Breast epithelium (tissue), 4 donors: ENCODE measurements at regions not wholly inside any gene's neighbourhood (a gene's known extent, or its start where the extent isn't known, plus 50 kb on each side); places are given as distances from the start of the nearest gene placed in this dataset.

Experiments
- DNase-seq, 2 donors: peaks; one replicate each; pipeline ENCODE4 v3.0.0-alpha.2; 2019; ENCODE audit warnings: low spot score in 2 of 2
- H3K27ac ChIP-seq, 2 donors: fragments of 200-600 bp; sonication (generic) in 1 of 2; one replicate each; pipeline ENCODE4 v1.5.1; 2016 to 2019; ENCODE audit warnings: mild to moderate bottlenecking in 1 of 2
- H3K27me3 ChIP-seq, 2 donors: fragments of 200-600 bp; sonication (generic) in 1 of 2; one replicate each; pipeline versions ENCODE4 v1.5.1 to v1.6.0; 2017 to 2019; ENCODE audit warnings: control low read depth in 1 of 2, mild to moderate bottlenecking in 1 of 2
- H3K36me3 ChIP-seq: fragments of 200-600 bp; one replicate; pipeline ENCODE4 v1.5.1; 2019
- H3K4me1 ChIP-seq, 2 donors: fragments of 200-600 bp; sonication (generic); one replicate each; pipeline ENCODE4 v1.5.1; 2016 to 2019; ENCODE audit warnings: control low read depth in 1 of 2
- H3K4me3 ChIP-seq, 3 donors: fragments of 200-600 bp; sonication (generic); 1 replicate in 2 of 3; 2 replicates in 1 of 3; pipeline ENCODE4 v1.5.1; 2016 to 2019; ENCODE audit warnings: mild to moderate bottlenecking in 3 of 3, moderate library complexity in 2 of 3
- H3K9me3 ChIP-seq, 2 donors: fragments of 200-600 bp; sonication (generic) in 1 of 2; one replicate each; pipeline ENCODE4 v1.5.1; 2016 to 2019; ENCODE audit warnings: control low read depth in 1 of 2
- POLR2A ChIP-seq: fragments of 450-650 bp; IDR thresholded peaks from one replicate; pipeline ENCODE4 v1.6.1; 2016; ENCODE audit warnings: antibody characterized with exemption, mild to moderate bottlenecking, moderate library complexity
- POLR2AphosphoS5 ChIP-seq, 3 donors: sonication (generic); formaldehyde crosslinking; IDR thresholded peaks; one replicate each; pipeline ENCODE4 v1.6.1; 2017; ENCODE audit warnings: antibody characterized with exemption in 3 of 3
- intact Hi-C: fragments of 100-400 bp; cut with DNase I; formaldehyde crosslinking; loops from one replicate; pipeline ENCODE4 v1.15.1; 2023; ENCODE audit warnings: low total_unique reads
- TF ChIP-seq, protein P1 (sequence below), 3 donors: fragments of 450-650 bp; IDR thresholded peaks; one replicate each; pipeline ENCODE4 v1.5.1; 2016 to 2017; ENCODE audit warnings: antibody characterized with exemption in 3 of 3, mild to moderate bottlenecking in 3 of 3, moderate library complexity in 3 of 3

DNA sequence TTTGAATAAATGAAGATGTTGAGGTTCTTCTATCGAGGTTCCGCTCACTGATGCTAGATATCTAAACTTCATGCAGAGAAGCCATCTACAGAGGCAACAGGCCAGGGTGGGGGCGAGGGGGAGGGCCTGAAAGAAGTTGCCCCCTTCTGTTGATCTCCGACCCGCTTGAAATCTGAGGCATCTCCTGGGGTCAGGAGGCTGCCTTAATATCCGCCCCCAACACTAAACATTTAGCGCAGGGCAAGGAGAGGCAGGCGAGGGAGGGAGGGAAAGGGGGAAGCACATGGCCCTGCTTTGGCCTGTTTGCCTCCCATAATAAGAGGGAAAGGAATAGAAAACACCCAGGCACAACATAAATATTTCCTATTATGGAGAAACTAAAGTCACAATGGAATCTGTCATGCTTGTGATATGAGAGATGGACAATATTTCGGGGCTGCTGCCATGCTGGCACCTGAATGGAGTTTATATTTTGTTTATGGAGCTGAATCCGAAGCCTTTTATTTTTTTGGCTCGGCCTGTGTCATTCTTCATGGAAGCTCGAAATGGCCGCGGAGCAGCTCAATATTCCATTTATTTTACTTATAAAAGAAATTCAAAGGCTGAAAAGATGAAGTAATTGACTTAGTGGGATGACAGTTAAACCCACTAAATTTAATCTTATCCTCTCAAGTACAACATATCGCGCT lies 221.1 kb downstream of the INSIG2 start:
- Histone ChIP-seq H3K4me1 (no peaks in the 10 kb centered on the region), H3K27ac (no peak overlapping the region), H3K27me3 (peaks cover 0 to 10% of the 10 kb centered on the region in 2 donors), H3K4me3 (peak overlapping the region; percentile 60 to 75 (median 61)), H3K9me3 (no peaks in the 10 kb centered on the region), H3K36me3 (no peaks in the 10 kb centered on the region)
- TF ChIP-seq, protein P1, sequence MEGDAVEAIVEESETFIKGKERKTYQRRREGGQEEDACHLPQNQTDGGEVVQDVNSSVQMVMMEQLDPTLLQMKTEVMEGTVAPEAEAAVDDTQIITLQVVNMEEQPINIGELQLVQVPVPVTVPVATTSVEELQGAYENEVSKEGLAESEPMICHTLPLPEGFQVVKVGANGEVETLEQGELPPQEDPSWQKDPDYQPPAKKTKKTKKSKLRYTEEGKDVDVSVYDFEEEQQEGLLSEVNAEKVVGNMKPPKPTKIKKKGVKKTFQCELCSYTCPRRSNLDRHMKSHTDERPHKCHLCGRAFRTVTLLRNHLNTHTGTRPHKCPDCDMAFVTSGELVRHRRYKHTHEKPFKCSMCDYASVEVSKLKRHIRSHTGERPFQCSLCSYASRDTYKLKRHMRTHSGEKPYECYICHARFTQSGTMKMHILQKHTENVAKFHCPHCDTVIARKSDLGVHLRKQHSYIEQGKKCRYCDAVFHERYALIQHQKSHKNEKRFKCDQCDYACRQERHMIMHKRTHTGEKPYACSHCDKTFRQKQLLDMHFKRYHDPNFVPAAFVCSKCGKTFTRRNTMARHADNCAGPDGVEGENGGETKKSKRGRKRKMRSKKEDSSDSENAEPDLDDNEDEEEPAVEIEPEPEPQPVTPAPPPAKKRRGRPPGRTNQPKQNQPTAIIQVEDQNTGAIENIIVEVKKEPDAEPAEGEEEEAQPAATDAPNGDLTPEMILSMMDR (IDR thresholded peaks at IDR 0.05) = no peak
- TF ChIP-seq POLR2AphosphoS5 (IDR thresholded peaks at IDR 0.05) (no peak), POLR2A (no peak)
- intact Hi-C loops = no loop called here
- no peak for DNase-seq

DNA sequence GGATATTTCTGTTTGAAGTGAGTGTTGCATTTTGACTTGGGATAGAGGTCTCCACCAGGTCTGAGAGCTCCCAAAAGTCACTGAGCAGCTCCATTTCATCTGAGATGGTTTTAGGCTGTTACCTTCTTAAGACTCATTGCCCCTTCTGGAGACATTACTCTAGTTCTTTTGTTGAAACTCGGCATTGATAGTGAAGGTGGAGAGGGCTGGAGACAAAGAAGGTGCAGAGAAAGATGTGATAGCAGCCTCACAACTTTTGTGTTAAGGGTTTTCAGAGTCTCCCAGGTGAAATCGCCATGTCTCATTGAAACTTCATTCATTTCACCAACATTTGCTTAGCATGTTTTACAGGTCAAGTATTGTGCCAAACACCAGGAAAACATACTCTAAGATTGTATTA lies 219.6 kb downstream of the INSIG2 start:
- Histone ChIP-seq H3K27me3 (peaks cover 0 to 10% of the 10 kb centered on the region in 2 donors), H3K36me3 (no peaks in the 10 kb centered on the region), H3K27ac (no peak overlapping the region), H3K9me3 (no peaks in the 10 kb centered on the region), H3K4me3 (no peak overlapping the region), H3K4me1 (no peaks in the 10 kb centered on the region)
- TF ChIP-seq, protein P1 (IDR thresholded peaks at IDR 0.05) = no peak
- intact Hi-C loops = no loop called here
- no peak for DNase-seq

DNA sequence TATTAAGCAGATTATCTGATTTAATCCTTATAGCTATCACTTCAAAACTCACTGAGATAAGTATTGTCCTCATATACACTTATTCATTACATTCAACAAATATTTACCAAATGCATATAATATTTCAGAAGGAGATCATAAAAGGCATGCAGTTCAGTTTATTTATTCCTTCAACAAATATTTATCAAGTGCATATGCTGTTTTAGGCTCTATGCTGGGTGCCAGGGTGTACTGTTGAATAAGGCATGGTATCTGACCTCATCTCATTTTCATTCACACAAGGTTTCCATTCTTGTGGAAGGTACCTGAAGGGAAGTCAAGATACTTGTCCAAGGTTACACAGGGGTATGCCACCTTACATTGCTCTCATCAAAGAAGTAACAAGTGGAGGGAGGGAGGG lies 213.0 kb downstream of the INSIG2 start:
- Histone ChIP-seq H3K36me3 (no peaks in the 10 kb centered on the region), H3K4me1 (no peaks in the 10 kb centered on the region), H3K9me3 (no peaks in the 10 kb centered on the region), H3K27ac (no peak overlapping the region), H3K27me3 (peaks cover 0 to 5% of the 10 kb centered on the region in 2 donors), H3K4me3 (no peak overlapping the region)
- TF ChIP-seq, protein P1 (IDR thresholded peaks at IDR 0.05) = no peak
- TF ChIP-seq POLR2AphosphoS5 (IDR thresholded peaks at IDR 0.05) = no peak
- TF ChIP-seq POLR2A = no peak
- intact Hi-C loops = no loop called here
- DNase-seq = no peak

DNA sequence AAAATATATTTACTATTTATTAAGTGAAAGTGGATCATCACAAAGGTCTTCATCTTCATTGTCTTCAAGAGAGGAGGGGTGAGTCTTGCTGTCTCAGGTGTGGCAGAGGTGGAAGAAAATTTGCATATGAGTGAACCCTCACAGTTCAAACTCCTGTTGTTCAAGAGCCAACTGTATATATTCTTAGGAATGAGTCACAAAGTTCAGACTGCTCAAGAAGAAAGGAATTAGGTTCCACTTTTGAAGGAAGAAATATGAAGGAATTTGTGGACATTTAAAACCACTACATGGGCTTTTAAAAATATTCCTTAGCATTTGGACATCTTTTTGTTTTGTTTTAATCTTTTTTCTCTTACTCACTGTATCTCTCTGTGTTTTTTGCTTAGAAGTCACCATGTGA lies 212.6 kb downstream of the INSIG2 start:
- Histone ChIP-seq H3K27me3 (peaks cover 0 to 5% of the 10 kb centered on the region in 2 donors), H3K4me3 (no peak overlapping the region), H3K4me1 (no peaks in the 10 kb centered on the region), H3K36me3 (no peaks in the 10 kb centered on the region), H3K9me3 (no peaks in the 10 kb centered on the region), H3K27ac (no peak overlapping the region)
- no peak for DNase-seq
- intact Hi-C loops = no loop called here
- TF ChIP-seq, protein P1 (IDR thresholded peaks at IDR 0.05) = no peak
- TF ChIP-seq POLR2AphosphoS5 (IDR thresholded peaks at IDR 0.05) (no peak), POLR2A (no peak)

DNA sequence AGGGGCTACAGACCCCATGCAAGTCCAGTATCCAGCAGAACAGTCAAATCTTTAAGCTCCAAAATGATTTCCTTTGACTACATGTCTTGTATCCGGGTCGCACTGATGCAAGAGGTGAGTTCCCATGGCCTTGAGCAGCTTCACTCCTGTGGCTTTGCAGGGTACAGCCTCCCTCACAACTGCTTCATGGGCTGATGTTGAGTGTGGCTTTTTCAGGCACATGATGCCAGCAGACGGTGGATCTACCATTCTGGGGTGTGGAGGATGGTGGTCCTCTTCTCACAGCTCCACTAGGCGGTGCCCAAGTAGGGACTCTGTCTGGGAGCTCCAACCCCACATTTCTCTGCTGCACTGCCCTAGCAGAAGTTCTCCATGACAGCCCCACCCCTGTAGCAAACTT lies 208.4 kb downstream of the INSIG2 start:
- Histone ChIP-seq H3K36me3 (no peaks in the 10 kb centered on the region), H3K27ac (no peak overlapping the region), H3K4me1 (no peaks in the 10 kb centered on the region), H3K27me3 (peaks cover 0 to 5% of the 10 kb centered on the region in 2 donors), H3K4me3 (no peak overlapping the region), H3K9me3 (no peaks in the 10 kb centered on the region)
- intact Hi-C loops = no loop called here
- no peak for DNase-seq
- TF ChIP-seq, protein P1 (IDR thresholded peaks at IDR 0.05) = no peak
- TF ChIP-seq POLR2A (no peak), POLR2AphosphoS5 (IDR thresholded peaks at IDR 0.05) (no peak)
